Right lobe of liver (tissue), 6 donors: ENCODE measurements at regions not wholly inside any gene's neighbourhood (a gene's known extent, or its start where the extent isn't known, plus 50 kb on each side); places are given as distances from the start of the nearest gene placed in this dataset.

ENCODE experiments used
- ATAC-seq, 4 donors: fragments of 200-7000 bp; cut with Tn5 transposase; one replicate each; pipeline ENCODE4 v1.9.1; 2020; ENCODE audit warnings: mild to moderate bottlenecking in 4 of 4, moderate library complexity in 4 of 4
- DNase-seq, 3 donors: peaks; one replicate each; pipeline ENCODE4 v3.0.0-alpha.2; 2020
- H3K27ac ChIP-seq, 3 donors: fragments of 200-600 bp; one replicate each; pipeline ENCODE4 v1.8.0; 2022
- H3K27me3 ChIP-seq, 2 donors: fragments of 200-600 bp; one replicate each; pipeline ENCODE4 v1.8.0; 2022
- H3K36me3 ChIP-seq, 4 donors: fragments of 200-600 bp; sonication (generic) in 1 of 4; one replicate each; pipeline versions ENCODE4 v1.5.1 to v1.8.0; 2017 to 2022; ENCODE audit warnings: control low read depth in 1 of 4
- H3K4me1 ChIP-seq, 4 donors: fragments of 200-600 bp; sonication (generic) in 1 of 4; one replicate each; pipeline versions ENCODE4 v1.5.1 to v1.8.0; 2017 to 2022; ENCODE audit warnings: control low read depth in 1 of 4
- H3K4me3 ChIP-seq, 3 donors: fragments of 200-600 bp; one replicate each; pipeline ENCODE4 v1.8.0; 2022
- H3K9me3 ChIP-seq, 4 donors: fragments of 200-600 bp; sonication (generic) in 1 of 4; one replicate each; pipeline versions ENCODE4 v1.5.1 to v1.8.0; 2017 to 2022; ENCODE audit warnings: control low read depth in 1 of 4
- POLR2A ChIP-seq: fragments of 450-650 bp; IDR thresholded peaks from one replicate; pipeline ENCODE4 v1.6.1; 2017; ENCODE audit warnings: antibody characterized with exemption, mild to moderate bottlenecking
- WGBS: methylation state at CpG from one replicate; pipeline ENCODE4 v1.1.6; 2018; ENCODE audit warnings: low coverage, low lambda C conversion rate; ENCODE audit not compliant: insufficient coverage; ENCODE audit errors: missing lambda C conversion rate; 5-methylcytosine and 5-hydroxymethylcytosine counted together
- intact Hi-C, 2 donors: fragments of 100-400 bp; cut with DNase I; formaldehyde crosslinking; loops; one replicate each; pipeline versions ENCODE4 v1.11.2 to v1.14.1; 2022
- TF ChIP-seq, protein P1 (sequence below), 4 donors: fragments of 200-600 bp in 3 of 4; fragments of 450-650 bp in 1 of 4; IDR thresholded peaks; one replicate each; pipeline versions ENCODE4 v1.5.1 to v1.8.0; 2016 to 2022; ENCODE audit warnings: antibody characterized with exemption in 4 of 4, mild to moderate bottlenecking in 2 of 4
- donor health status: DM: no; HTN: yes; CAD: no.
- donor health status: DM: no; HTN: no; CAD: no.
- donor health status: DM: no; HTN: no; CAD: no.
- donor health status: DM: no; HTN: yes; CAD: no.
- donor health status: DM: no; HTN: yes; CAD: no.

DNA sequence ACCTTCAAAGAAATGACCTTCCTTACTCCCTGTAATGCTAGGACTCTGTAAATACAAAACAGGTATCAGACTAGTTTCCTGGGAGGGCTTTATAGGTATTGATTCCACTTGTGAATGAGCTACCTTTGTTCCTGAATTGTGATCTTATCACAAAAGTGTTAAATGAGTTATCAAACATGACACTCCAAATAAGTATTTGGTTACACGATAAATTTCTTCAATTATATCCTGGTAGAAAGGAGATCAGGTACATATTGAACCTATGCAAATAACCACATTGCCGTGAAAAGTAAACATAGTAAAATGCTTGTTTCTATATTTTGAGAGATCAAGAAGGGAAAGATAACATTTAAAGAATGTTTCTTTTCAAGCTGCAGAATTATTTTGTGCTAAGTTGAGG is 285.3 kb downstream of the HIVEP2 start:
- ATAC-seq (no peak), DNase-seq (no peak)
- H3K36me3 ChIP-seq, result no peaks in the 10 kb centered on the region
- no peak for TF ChIP-seq POLR2A
- TF ChIP-seq, protein P1, sequence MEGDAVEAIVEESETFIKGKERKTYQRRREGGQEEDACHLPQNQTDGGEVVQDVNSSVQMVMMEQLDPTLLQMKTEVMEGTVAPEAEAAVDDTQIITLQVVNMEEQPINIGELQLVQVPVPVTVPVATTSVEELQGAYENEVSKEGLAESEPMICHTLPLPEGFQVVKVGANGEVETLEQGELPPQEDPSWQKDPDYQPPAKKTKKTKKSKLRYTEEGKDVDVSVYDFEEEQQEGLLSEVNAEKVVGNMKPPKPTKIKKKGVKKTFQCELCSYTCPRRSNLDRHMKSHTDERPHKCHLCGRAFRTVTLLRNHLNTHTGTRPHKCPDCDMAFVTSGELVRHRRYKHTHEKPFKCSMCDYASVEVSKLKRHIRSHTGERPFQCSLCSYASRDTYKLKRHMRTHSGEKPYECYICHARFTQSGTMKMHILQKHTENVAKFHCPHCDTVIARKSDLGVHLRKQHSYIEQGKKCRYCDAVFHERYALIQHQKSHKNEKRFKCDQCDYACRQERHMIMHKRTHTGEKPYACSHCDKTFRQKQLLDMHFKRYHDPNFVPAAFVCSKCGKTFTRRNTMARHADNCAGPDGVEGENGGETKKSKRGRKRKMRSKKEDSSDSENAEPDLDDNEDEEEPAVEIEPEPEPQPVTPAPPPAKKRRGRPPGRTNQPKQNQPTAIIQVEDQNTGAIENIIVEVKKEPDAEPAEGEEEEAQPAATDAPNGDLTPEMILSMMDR (IDR thresholded peaks at IDR 0.05), result no peak
- intact Hi-C loops, result no loop called here
- no peak overlapping the region for H3K4me3 ChIP-seq
- H3K9me3 ChIP-seq, result peaks cover 0 to 6% (median 2%) of the 10 kb centered on the region in 4 donors
- H3K4me1 ChIP-seq, result no peaks in the 10 kb centered on the region
- 33% methylated on average over 2 of the region's 2 CpGs for WGBS
- H3K27me3 ChIP-seq, result no peaks in the 10 kb centered on the region
- no peak overlapping the region for H3K27ac ChIP-seq

DNA sequence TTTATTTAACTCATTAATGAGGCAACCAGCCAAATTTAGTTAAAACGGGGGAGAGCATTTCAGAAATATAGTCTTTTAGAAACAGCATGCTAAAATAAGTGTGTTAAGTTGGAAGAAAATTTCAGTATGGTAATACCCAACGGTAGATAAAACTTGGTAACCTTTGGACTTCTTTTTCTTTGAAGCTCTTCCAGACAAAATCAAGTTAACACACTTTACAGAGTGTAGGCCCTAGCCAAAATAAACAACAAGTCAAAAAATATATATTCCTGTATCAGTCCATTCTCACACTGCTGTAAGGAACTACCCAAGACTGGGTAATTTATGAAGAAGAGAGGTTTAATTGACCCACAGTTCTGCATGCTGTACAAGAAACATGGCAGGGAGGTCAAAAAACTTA is 279.6 kb downstream of the HIVEP2 start:
- no peaks in the 10 kb centered on the region for H3K36me3 ChIP-seq
- no peak overlapping the region for H3K27ac ChIP-seq
- H3K27me3 ChIP-seq, result no peaks in the 10 kb centered on the region
- peaks cover 0 to 15% (median 0%) of the 10 kb centered on the region in 4 donors for H3K4me1 ChIP-seq
- DNase-seq (no peak), ATAC-seq (peak in 3 of 4 donors; percentile 57 to 79 (median 60))
- no peak overlapping the region for H3K4me3 ChIP-seq
- TF ChIP-seq, protein P1 (IDR thresholded peaks at IDR 0.05), result no peak
- TF ChIP-seq POLR2A, result no peak
- intact Hi-C loops, result no loop called here
- peaks cover 0 to 6% (median 2%) of the 10 kb centered on the region in 4 donors for H3K9me3 ChIP-seq
- 31% methylated on average over 2 of the region's 2 CpGs for WGBS

DNA sequence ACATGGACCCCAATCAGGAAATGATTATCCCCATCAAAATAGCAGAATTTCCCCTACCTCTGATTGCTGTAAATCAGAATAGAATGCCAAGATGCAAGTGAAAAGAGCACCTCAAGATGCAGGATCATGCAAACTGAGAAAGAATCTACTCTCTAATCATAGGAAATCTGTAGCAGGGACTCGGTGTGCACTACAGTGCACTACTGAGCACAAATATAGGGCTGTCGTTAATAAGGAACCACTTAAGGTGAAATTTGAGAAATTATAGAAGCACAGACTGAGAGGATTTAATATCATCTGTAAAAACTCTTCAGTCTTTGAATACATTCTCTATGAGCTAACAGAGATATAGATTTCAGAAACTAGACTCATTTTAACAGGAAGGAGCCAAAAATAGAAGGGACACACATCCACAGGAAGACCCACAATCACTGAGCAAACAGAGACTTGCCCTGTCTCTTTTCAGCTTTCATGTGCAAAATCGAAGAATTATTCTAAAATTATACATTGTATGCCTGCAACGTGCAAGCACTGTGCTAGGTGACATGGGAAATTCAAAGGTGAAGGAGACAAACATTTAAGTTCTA is 278.3 kb downstream of the HIVEP2 start:
- ATAC-seq (no peak), DNase-seq (no peak)
- Histone ChIP-seq H3K4me3 (no peak overlapping the region), H3K4me1 (peaks cover 0 to 15% (median 0%) of the 10 kb centered on the region in 4 donors), H3K27me3 (no peaks in the 10 kb centered on the region), H3K27ac (no peak overlapping the region), H3K36me3 (no peaks in the 10 kb centered on the region), H3K9me3 (peaks cover 0 to 6% (median 2%) of the 10 kb centered on the region in 4 donors)
- 62% methylated on average over 4 of the region's 4 CpGs for WGBS
- intact Hi-C loops, result no loop called here
- no peak for TF ChIP-seq POLR2A
- TF ChIP-seq, protein P1 (IDR thresholded peaks at IDR 0.05), result no peak

- H3K27ac ChIP-seq, result peak overlapping the region in 1 of 3 donors; percentile 61
- H3K9me3 ChIP-seq, result no peaks in the 10 kb centered on the region
- intact Hi-C loops, result no loop called here
- TF ChIP-seq, protein P1 (IDR thresholded peaks at IDR 0.05), result no peak
- no peak overlapping the region for H3K4me3 ChIP-seq
- peaks cover 0 to 15% (median 0%) of the 10 kb centered on the region in 4 donors for H3K4me1 ChIP-seq
- WGBS, result 69% methylated on average over 4 of the region's 4 CpGs
- H3K27me3 ChIP-seq, result no peaks in the 10 kb centered on the region
- no peak for DNase-seq
- H3K36me3 ChIP-seq, result no peaks in the 10 kb centered on the region
- ATAC-seq, result peak in 3 of 4 donors; percentile 57 to 82 (median 63)
Observed at GRCh38 chr6:142669471-142670351, 275.3 kb downstream of the HIVEP2 start.
